ES-I3 (cell line): ENCODE measurements at regions not wholly inside any gene's neighbourhood (a gene's known extent, or its start where the extent isn't known, plus 50 kb on each side); places are given as distances from the start of the nearest gene placed in this dataset.
"Not testable (repeated sequence)": the region's sequence is repeated elsewhere in the genome, so short reads cannot be mapped to it uniquely, and the experiment has no call there.

Source experiments
- H3K36me3 ChIP-seq: 2 replicates; pipeline ENCODE4 v1.6.1; 2013; ENCODE audit warnings: mild to moderate bottlenecking, low read length, control low read depth, moderate library complexity; ENCODE audit not compliant: insufficient read depth
- H3K4me1 ChIP-seq: 2 replicates; pipeline ENCODE4 v1.6.1; 2013; ENCODE audit warnings: mild to moderate bottlenecking, control low read depth, low read length; ENCODE audit not compliant: insufficient read depth
- H3K9ac ChIP-seq: 2 replicates; pipeline ENCODE4 v1.6.1; 2013; ENCODE audit warnings: low read depth, mild to moderate bottlenecking, low read length, moderate library complexity
- H3K9me3 ChIP-seq: 2 replicates; pipeline ENCODE4 v1.6.1; 2013; ENCODE audit warnings: mild to moderate bottlenecking, low read length, moderate library complexity; ENCODE audit not compliant: control insufficient read depth, insufficient read depth

- H3K4me1 ChIP-seq: no peaks in the 10 kb centered on the region
- H3K9me3 ChIP-seq: 0 out of 2 replicates have a peak, but pooled peaks cover 2% of the 10 kb centered on the region
- H3K36me3 ChIP-seq: no peaks in the 10 kb centered on the region
- no peak overlapping the region for H3K9ac ChIP-seq
These were observed 651.6 kb downstream of the UTRN start for GRCh38 chr6:144936764-144937163.

- Histone ChIP-seq H3K9me3 (0 out of 2 replicates have a peak, but pooled peaks cover 2% of the 10 kb centered on the region), H3K36me3 (no peaks in the 10 kb centered on the region), H3K4me1 (no peaks in the 10 kb centered on the region), H3K9ac (no peak overlapping the region)
These were observed 654.8 kb downstream of the UTRN start for GRCh38 chr6:144939921-144940320.

DNA sequence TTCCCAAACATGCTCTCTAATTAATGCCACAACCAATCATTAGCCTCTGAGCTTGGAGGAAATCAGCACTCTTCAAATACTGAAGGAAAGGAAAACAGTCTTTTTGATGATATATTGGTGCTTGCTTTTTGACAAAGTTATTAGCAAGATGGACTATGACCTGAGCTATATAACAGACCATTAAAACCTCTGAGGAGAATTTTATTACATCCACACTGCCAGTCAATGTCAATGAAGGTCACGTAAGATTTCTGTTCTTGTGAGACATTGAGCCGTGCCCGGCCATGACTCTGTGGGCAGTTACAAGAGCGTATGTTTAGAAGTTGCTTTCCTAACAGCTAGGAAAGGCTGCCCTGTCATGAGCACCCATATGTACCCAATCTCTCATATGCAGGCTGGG, 659.0 kb downstream of the UTRN start:
- Histone ChIP-seq H3K9me3 (no peaks in the 10 kb centered on the region), H3K9ac (no peak overlapping the region), H3K36me3 (no peaks in the 10 kb centered on the region), H3K4me1 (no peaks in the 10 kb centered on the region)

GRCh38 chr6:144947398-144947976, 662.4 kb downstream of the UTRN start:
- no peaks in the 10 kb centered on the region for H3K36me3 ChIP-seq
- peaks cover 12% of the 10 kb centered on the region for H3K4me1 ChIP-seq
- no peaks in the 10 kb centered on the region for H3K9me3 ChIP-seq
- no peak overlapping the region for H3K9ac ChIP-seq

DNA sequence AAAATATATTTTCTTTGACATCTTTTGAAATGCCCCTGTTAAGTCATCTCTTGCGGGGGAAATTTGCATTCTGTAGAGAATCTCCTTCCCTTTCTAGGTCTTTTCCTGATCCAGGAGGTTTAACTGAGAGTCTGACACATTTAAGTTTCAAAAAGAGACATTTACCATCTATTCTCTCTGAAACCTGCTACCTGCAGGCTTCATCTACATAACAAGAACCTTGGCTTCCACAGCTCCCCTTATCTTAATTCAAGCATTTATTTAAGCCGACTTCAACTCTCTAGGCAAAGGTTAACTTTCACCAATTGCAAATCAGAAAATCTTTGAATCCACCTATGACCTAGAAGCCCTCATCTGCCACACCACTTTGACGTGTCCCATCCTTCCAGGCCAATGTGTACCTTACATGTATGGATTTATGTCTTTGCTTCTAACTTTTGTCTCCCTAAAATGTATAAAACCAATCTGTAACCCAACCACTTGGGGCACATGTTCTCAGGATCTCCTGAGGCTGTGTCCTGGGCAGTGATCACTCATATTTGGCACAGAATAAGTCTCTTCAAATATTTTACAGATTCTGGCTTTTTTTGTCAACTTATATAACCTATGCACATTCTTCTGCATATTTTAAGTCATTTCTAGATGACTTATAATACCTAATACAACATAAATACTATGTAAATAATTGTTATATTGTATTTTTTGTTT, 666.7 kb downstream of the UTRN start:
- H3K4me1 ChIP-seq: peaks cover 27% of the 10 kb centered on the region
- no peaks in the 10 kb centered on the region for H3K9me3 ChIP-seq
- no peak overlapping the region for H3K9ac ChIP-seq
- no peaks in the 10 kb centered on the region for H3K36me3 ChIP-seq

DNA sequence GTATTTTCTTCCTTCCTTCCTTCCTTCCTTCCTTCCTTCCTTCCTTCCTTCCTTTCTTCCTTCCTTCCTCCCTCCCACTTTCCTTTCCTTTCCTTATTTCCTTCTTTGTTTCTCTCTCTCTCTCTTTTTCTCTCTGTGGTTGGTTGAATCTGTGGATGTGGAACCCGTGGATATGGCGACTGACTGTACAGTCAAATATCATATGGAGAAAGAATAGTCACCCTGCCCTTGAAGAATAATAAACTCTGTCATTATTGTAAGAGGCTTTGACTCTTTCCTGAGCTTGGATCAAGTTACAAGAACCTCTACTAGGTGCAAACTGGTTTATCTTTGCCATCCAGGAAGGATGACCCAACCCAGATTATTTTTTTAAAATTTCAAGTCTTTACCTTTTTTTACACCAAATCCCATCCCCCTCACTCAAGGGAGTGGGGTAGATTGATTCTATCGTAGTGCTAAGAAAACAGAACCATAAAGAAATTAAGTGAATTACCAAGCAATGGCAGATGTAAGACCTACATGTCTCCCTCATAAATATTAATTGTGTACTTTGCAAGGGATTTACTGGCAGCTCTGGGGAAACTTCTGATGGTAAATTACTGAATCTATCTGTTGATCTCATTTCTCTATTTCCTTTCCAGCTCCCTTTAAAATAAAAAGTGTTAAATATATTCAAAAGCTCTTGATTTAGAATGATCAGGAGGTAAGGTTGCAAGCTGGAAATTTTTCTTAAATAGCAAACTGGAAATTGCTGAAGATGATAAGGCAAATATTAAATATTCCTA, 667.5 kb downstream of the UTRN start:
- Histone ChIP-seq H3K36me3 (no peaks in the 10 kb centered on the region), H3K9ac (no peak overlapping the region), H3K4me1 (peaks cover 27% of the 10 kb centered on the region), H3K9me3 (no peaks in the 10 kb centered on the region)

GRCh38 chr6:144953552-144954240, 668.6 kb downstream of the UTRN start:
- Histone ChIP-seq H3K9ac (no peak overlapping the region), H3K36me3 (no peaks in the 10 kb centered on the region), H3K9me3 (no peaks in the 10 kb centered on the region), H3K4me1 (peaks cover 27% of the 10 kb centered on the region)

DNA sequence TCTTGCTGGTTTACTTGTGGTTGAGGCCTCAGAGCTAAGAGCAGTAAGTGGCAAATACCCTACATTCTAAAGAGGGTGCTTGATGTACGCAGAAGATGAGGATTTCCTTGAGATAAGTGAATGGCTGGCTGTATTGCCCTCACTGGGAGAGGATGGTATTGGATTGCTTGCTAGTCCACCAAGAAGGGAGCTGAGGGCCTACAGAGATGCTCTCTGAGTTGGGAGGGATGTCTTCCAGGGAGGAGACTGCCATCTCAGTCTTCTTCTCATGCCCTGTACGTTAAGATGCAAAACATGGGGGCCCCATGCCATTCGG, 669.1 kb downstream of the UTRN start:
- H3K9me3 ChIP-seq: no peaks in the 10 kb centered on the region
- H3K9ac ChIP-seq: no peak overlapping the region
- no peaks in the 10 kb centered on the region for H3K36me3 ChIP-seq
- peaks cover 27% of the 10 kb centered on the region for H3K4me1 ChIP-seq

DNA sequence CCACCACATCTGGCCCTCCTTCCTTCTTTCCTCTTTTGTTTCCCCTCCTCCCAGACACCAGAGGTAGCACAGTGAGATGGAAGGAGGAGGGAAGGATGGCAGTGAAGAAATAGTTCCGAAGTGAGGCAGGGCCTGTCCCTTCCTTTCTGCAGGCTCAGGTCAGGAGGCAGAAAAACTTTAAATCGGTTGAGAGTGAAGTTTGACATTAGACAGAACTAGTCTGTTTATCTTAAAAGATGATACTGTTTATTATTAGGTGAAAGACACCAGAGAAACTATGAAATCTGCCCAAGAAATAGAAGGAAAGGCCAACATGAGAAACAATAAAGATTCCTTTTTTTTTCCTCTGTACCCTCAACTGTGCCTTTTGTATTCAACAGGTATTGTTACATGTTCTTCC, 670.3 kb downstream of the UTRN start:
- no peak overlapping the region for H3K9ac ChIP-seq
- no peaks in the 10 kb centered on the region for H3K36me3 ChIP-seq
- H3K4me1 ChIP-seq: peaks cover 27% of the 10 kb centered on the region
- no peaks in the 10 kb centered on the region for H3K9me3 ChIP-seq

DNA sequence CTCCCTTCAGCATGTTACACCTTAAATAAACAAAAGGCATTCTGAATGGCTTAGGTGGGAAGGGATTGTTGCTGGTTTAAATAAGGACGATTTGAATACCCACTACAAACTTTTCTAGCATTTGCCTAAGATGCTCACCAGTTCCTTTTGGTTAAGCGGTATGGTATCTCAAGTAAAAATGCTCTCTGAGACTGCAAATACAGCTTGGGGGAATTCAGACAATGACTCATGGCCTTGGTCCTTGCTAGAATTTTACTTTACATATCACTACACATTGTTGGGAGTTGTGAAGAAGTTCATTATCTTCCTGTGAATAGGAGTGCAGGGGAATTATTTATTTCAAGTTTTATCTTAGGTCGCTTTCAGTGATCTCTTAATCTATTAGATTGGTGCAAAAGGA, 670.7 kb downstream of the UTRN start:
- Histone ChIP-seq H3K9ac (no peak overlapping the region), H3K4me1 (peaks cover 25% of the 10 kb centered on the region), H3K36me3 (no peaks in the 10 kb centered on the region), H3K9me3 (no peaks in the 10 kb centered on the region)

GRCh38 chr6:144956697-144957096, 671.6 kb downstream of the UTRN start:
- peaks cover 18% of the 10 kb centered on the region for H3K4me1 ChIP-seq
- H3K36me3 ChIP-seq, H3K9ac ChIP-seq, H3K9me3 ChIP-seq: not testable (repeated sequence)

DNA sequence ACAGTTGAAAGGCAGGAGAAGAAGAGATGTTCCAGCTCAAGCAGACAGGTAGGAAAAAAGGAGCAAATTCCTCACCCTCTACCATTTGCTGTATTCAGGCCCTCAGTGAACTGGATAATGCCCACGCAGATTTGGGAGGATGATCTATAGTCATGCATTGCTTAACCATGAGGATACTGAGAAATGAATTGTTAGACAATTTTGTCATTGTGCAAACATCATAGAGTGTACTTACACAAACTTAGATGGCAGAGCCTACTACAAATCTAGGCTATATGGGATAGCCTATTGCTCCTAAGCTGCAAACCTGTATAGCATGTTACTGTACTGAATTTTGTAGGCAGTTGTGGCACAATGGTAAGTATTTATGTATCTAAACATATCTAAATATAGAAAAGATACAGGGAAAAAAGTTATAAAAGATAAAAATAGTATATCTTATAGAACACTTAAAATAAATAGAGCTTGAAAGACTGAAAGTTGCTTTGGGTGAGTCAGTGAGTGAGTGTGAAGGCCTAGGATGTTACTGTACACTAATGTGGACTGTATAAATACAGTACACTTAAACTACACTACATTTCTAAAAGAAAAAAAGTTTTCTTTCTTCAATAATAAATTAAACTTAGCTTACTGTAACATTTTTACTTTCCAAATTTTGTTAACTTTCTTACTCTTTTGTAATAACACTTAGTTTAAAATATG, 672.3 kb downstream of the UTRN start:
- H3K9me3 ChIP-seq: no peaks in the 10 kb centered on the region
- H3K36me3 ChIP-seq: no peaks in the 10 kb centered on the region
- peaks cover 15% of the 10 kb centered on the region for H3K4me1 ChIP-seq
- no peak overlapping the region for H3K9ac ChIP-seq

- Histone ChIP-seq H3K36me3 (no peaks in the 10 kb centered on the region), H3K4me1 (peaks cover 3% of the 10 kb centered on the region; the same call in 1 of the 2 replicates), H3K9ac (no peak overlapping the region), H3K9me3 (no peaks in the 10 kb centered on the region)
These were observed 684.0 kb downstream of the UTRN start for GRCh38 chr6:144969154-144969553.

DNA sequence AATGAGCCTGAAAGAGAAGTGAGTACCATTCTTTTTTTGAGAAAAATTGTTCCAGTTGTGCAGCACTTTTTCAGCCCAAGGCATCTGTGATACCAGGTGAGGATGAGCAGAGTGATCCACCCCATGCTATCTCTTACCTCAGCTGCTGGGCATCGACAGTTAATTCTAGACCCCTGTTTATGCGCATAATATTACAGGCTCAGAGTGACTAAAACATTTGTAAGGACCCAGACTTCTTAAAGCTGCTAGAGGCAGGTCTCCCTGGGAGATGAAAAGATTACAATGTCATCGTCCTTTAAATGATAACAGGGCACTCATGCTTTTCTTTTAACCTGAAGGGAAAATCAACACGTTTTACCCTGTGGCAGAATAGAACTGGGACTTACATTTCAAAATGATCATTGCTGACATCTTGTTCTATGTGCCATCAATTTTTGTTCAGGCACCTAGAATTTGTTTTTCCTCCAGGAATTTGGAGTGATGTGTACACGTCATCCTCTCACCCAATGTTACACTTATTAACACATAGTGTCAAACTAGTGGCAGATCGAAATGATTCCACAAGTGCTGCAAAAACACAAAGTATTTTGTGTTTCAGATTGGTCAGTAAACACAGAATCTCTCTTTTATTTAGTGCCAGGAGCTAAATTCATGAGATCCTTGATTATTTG, 684.6 kb downstream of the UTRN start:
- no peak overlapping the region for H3K9ac ChIP-seq
- H3K36me3 ChIP-seq: no peaks in the 10 kb centered on the region
- no peaks in the 10 kb centered on the region for H3K9me3 ChIP-seq
- H3K4me1 ChIP-seq: peaks cover 3% of the 10 kb centered on the region; the same call in 1 of the 2 replicates
